ENCODE measurements at regions not wholly inside any gene's neighbourhood (a gene's known extent, or its start where the extent isn't known, plus 50 kb on each side); places are given as distances from the start of the nearest gene placed in this dataset.

- Histone ChIP-seq H4K20me1 (ENCODE audit: low read depth) (no peaks in the 10 kb centered on the region), H3F3A (ENCODE audit: low read depth) (no peaks in the 10 kb centered on the region), H3K9me3 (ENCODE audit: low read depth) (no peaks in the 10 kb centered on the region), H3K4me3 (no peak overlapping the region), H3K9ac (no peak overlapping the region), H3K27me3 (no peaks in the 10 kb centered on the region), H3K4me1 (no peaks in the 10 kb centered on the region), H3K36me3 (no peaks in the 10 kb centered on the region), H3K27ac (no peak overlapping the region), H3K4me2 (no peak overlapping the region), H2AFZ (replicated peaks) (no peak overlapping the region), H3K79me2 (ENCODE audit: low read depth) (no peaks in the 10 kb centered on the region)
- TF ChIP-seq CTCF (IDR thresholded peaks at IDR 0.05), result no peak
- no peak for TF ChIP-seq EZH2 (IDR thresholded peaks at IDR 0.05)
- TF ChIP-seq EZH2phosphoT487 (IDR thresholded peaks at IDR 0.05), result no peak
- no peak overlapping the region for H3K27ac Mint-ChIP-seq
- H3K36me3 Mint-ChIP-seq, result no peaks in the 10 kb centered on the region
- H3K27me3 Mint-ChIP-seq (ENCODE audit: insufficient read depth, low read depth), result no peaks in the 10 kb centered on the region
- H3K4me1 Mint-ChIP-seq, result no peaks in the 10 kb centered on the region
- no peak overlapping the region for H3K4me3 Mint-ChIP-seq
- DNase-seq (ENCODE audit: low spot score), result no peak
- H3K9me3 Mint-ChIP-seq, result no peaks in the 10 kb centered on the region
Measured at GRCh38 chr10:62721687-62722086, 82.8 kb upstream of the ADO start.

GRCh38 chr10:62723375-62723774 lies 81.1 kb upstream of the ADO start:
- H3K27me3 Mint-ChIP-seq (ENCODE audit: insufficient read depth, low read depth), result no peaks in the 10 kb centered on the region
- Histone ChIP-seq H3K9ac (no peak overlapping the region), H3K36me3 (no peaks in the 10 kb centered on the region), H3K4me2 (no peak overlapping the region), H3K79me2 (ENCODE audit: low read depth) (no peaks in the 10 kb centered on the region), H3K27me3 (no peaks in the 10 kb centered on the region), H3F3A (ENCODE audit: low read depth) (no peaks in the 10 kb centered on the region), H3K4me1 (no peaks in the 10 kb centered on the region), H3K4me3 (no peak overlapping the region), H3K9me3 (ENCODE audit: low read depth) (no peaks in the 10 kb centered on the region), H4K20me1 (ENCODE audit: low read depth) (no peaks in the 10 kb centered on the region), H2AFZ (replicated peaks) (no peak overlapping the region), H3K27ac (no peak overlapping the region)
- no peak overlapping the region for H3K27ac Mint-ChIP-seq
- TF ChIP-seq EZH2phosphoT487 (IDR thresholded peaks at IDR 0.05) (no peak), EZH2 (IDR thresholded peaks at IDR 0.05) (no peak), CTCF (IDR thresholded peaks at IDR 0.05) (no peak)
- no peak overlapping the region for H3K4me3 Mint-ChIP-seq
- H3K4me1 Mint-ChIP-seq, result no peaks in the 10 kb centered on the region
- no peaks in the 10 kb centered on the region for H3K36me3 Mint-ChIP-seq
- no peaks in the 10 kb centered on the region for H3K9me3 Mint-ChIP-seq
- no peak for DNase-seq (ENCODE audit: low spot score)

GRCh38 chr10:62724465-62724864 lies 80.1 kb upstream of the ADO start:
- H3K36me3 ChIP-seq, result no peaks in the 10 kb centered on the region
- no peak overlapping the region for H3K27ac ChIP-seq
- no peaks in the 10 kb centered on the region for H3K9me3 ChIP-seq (ENCODE audit: low read depth)
- no peaks in the 10 kb centered on the region for H3K27me3 ChIP-seq
- no peaks in the 10 kb centered on the region for H3K4me1 ChIP-seq
- no peak overlapping the region for H2AFZ ChIP-seq (replicated peaks)
- TF ChIP-seq EZH2phosphoT487 (IDR thresholded peaks at IDR 0.05) (no peak), CTCF (IDR thresholded peaks at IDR 0.05) (no peak), EZH2 (IDR thresholded peaks at IDR 0.05) (no peak)
- Mint-ChIP-seq H3K4me3 (no peak overlapping the region), H3K27ac (no peak overlapping the region), H3K9me3 (no peaks in the 10 kb centered on the region), H3K36me3 (no peaks in the 10 kb centered on the region), H3K27me3 (ENCODE audit: insufficient read depth, low read depth) (no peaks in the 10 kb centered on the region), H3K4me1 (no peaks in the 10 kb centered on the region)
- no peak for DNase-seq (ENCODE audit: low spot score)
- H3F3A ChIP-seq (ENCODE audit: low read depth), result no peaks in the 10 kb centered on the region
- no peaks in the 10 kb centered on the region for H4K20me1 ChIP-seq (ENCODE audit: low read depth)
- H3K79me2 ChIP-seq (ENCODE audit: low read depth), result no peaks in the 10 kb centered on the region
- H3K9ac ChIP-seq, result no peak overlapping the region
- H3K4me2 ChIP-seq, result no peak overlapping the region
- no peak overlapping the region for H3K4me3 ChIP-seq

- TF ChIP-seq EZH2phosphoT487 (IDR thresholded peaks at IDR 0.05) (no peak), CTCF (IDR thresholded peaks at IDR 0.05) (no peak), EZH2 (IDR thresholded peaks at IDR 0.05) (no peak)
- no peaks in the 10 kb centered on the region for H4K20me1 ChIP-seq (ENCODE audit: low read depth)
- H3K4me3 Mint-ChIP-seq, result no peak overlapping the region
- H2AFZ ChIP-seq (replicated peaks), result no peak overlapping the region
- no peak for DNase-seq (ENCODE audit: low spot score)
- H3K9me3 Mint-ChIP-seq, result no peaks in the 10 kb centered on the region
- H3K9ac ChIP-seq, result no peak overlapping the region
- H3K79me2 ChIP-seq (ENCODE audit: low read depth), result no peaks in the 10 kb centered on the region
- no peaks in the 10 kb centered on the region for H3K27me3 Mint-ChIP-seq (ENCODE audit: insufficient read depth, low read depth)
- H3K36me3 ChIP-seq, result no peaks in the 10 kb centered on the region
- no peak overlapping the region for H3K27ac Mint-ChIP-seq
- H3K4me1 Mint-ChIP-seq, result no peaks in the 10 kb centered on the region
- no peaks in the 10 kb centered on the region for H3K36me3 Mint-ChIP-seq
- no peak overlapping the region for H3K4me3 ChIP-seq
- H3K9me3 ChIP-seq (ENCODE audit: low read depth), result no peaks in the 10 kb centered on the region
- no peaks in the 10 kb centered on the region for H3K4me1 ChIP-seq
- no peak overlapping the region for H3K4me2 ChIP-seq
- no peaks in the 10 kb centered on the region for H3K27me3 ChIP-seq
- H3K27ac ChIP-seq, result no peak overlapping the region
- no peaks in the 10 kb centered on the region for H3F3A ChIP-seq (ENCODE audit: low read depth)
Measured at GRCh38 chr10:62726142-62726541, 78.4 kb upstream of the ADO start.

All from neural progenitor cell (in vitro differentiated cells).